ENCODE measurements at regions not wholly inside any gene's neighbourhood (a gene's known extent, or its start where the extent isn't known, plus 50 kb on each side); places are given as distances from the start of the nearest gene placed in this dataset.

GRCh38 chr20:30487947-30488926, 769.2 kb upstream of the DEFB115 start:
- no peak for TF ChIP-seq CTCF (IDR thresholded peaks at IDR 0.05)
- TF ChIP-seq POLR2A (IDR thresholded peaks at IDR 0.05): no peak
- TF ChIP-seq POLR2AphosphoS5 (IDR thresholded peaks at IDR 0.05): no peak
